Hepatocyte (in vitro differentiated cells): ENCODE measurements at regions not wholly inside any gene's neighbourhood (a gene's known extent, or its start where the extent isn't known, plus 50 kb on each side); places are given as distances from the start of the nearest gene placed in this dataset.

ENCODE experiments used
- DNase-seq: peaks from one replicate; pipeline ENCODE4 v3.0.0-alpha.2; 2016; ENCODE audit warnings: low spot score
- H2AFZ ChIP-seq: fragments of 200-600 bp; sonication (generic); 2 replicates; pipeline ENCODE4 v1.6.0; 2016; ENCODE audit warnings: antibody characterized with exemption, mild to moderate bottlenecking
- H3K27ac ChIP-seq: fragments of 200-600 bp; sonication (generic); 2 replicates; pipeline ENCODE4 v1.5.1; 2016; ENCODE audit warnings: mild to moderate bottlenecking
- H3K27me3 ChIP-seq: fragments of 200-600 bp; sonication (generic); 2 replicates; pipeline ENCODE4 v1.6.1; 2016
- H3K36me3 ChIP-seq: fragments of 200-600 bp; sonication (generic); replicated peaks from 2 replicates; pipeline ENCODE4 v1.5.1; 2016; ENCODE audit warnings: low read depth; ENCODE audit not compliant: insufficient read depth
- H3K4me1 ChIP-seq: fragments of 200-600 bp; sonication (generic); 2 replicates; pipeline ENCODE4 v1.5.1; 2016; ENCODE audit warnings: mild to moderate bottlenecking, moderate library complexity; ENCODE audit not compliant: insufficient read depth
- H3K4me2 ChIP-seq: fragments of 200-600 bp; sonication (generic); 2 replicates; pipeline ENCODE4 v1.6.0; 2016
- H3K4me3 ChIP-seq: fragments of 200-600 bp; sonication (generic); 2 replicates; pipeline ENCODE4 v1.5.1; 2016; ENCODE audit warnings: mild to moderate bottlenecking
- H3K79me2 ChIP-seq: fragments of 200-600 bp; sonication (generic); 2 replicates; pipeline ENCODE4 v1.6.0; 2017; ENCODE audit warnings: mild to moderate bottlenecking
- H3K9me2 ChIP-seq: fragments of 200-600 bp; sonication (generic); replicated peaks from 2 replicates; pipeline ENCODE4 v1.6.0; 2017; ENCODE audit warnings: mild to moderate bottlenecking; ENCODE audit not compliant: insufficient read depth
- H3K9me3 ChIP-seq: fragments of 200-600 bp; sonication (generic); 2 replicates; pipeline ENCODE4 v1.5.1; 2016; ENCODE audit warnings: low read depth, mild to moderate bottlenecking
- H4K20me1 ChIP-seq: fragments of 200-600 bp; sonication (generic); 2 replicates; pipeline ENCODE4 v1.6.0; 2016; ENCODE audit warnings: mild to moderate bottlenecking; ENCODE audit not compliant: insufficient read depth, poor library complexity, severe bottlenecking
- CTCF ChIP-seq: fragments of 200-600 bp; sonication (generic); IDR thresholded peaks from 2 replicates; pipeline ENCODE4 v1.5.1; 2016; ENCODE audit warnings: antibody characterized with exemption, mild to moderate bottlenecking; ENCODE audit not compliant: poor library complexity
- EZH2 ChIP-seq: fragments of 200-600 bp; sonication (generic); IDR thresholded peaks from 2 replicates; pipeline ENCODE4 v1.6.1; 2016; ENCODE audit warnings: antibody characterized with exemption, mild to moderate bottlenecking, borderline replicate concordance
- EZH2phosphoT487 ChIP-seq: fragments of 200-600 bp; sonication (generic); IDR thresholded peaks from one replicate; pipeline ENCODE4 v1.6.1; 2018; ENCODE audit warnings: antibody characterized with exemption, mild to moderate bottlenecking, low read depth, moderate library complexity; ENCODE audit not compliant: unreplicated experiment, severe bottlenecking
- WGBS: methylation state at CpG from one replicate; pipeline ENCODE4 v1.1.6; 2016; ENCODE audit warnings: low lambda C conversion rate; ENCODE audit errors: missing lambda C conversion rate; 5-methylcytosine and 5-hydroxymethylcytosine counted together

- H3K27ac ChIP-seq = no peak overlapping the region
- no peaks in the 10 kb centered on the region for H3K79me2 ChIP-seq
- no peak overlapping the region for H3K4me3 ChIP-seq
- no peaks in the 10 kb centered on the region for H3K9me2 ChIP-seq
- H4K20me1 ChIP-seq = no peaks in the 10 kb centered on the region
- H2AFZ ChIP-seq = no peak overlapping the region
- H3K4me2 ChIP-seq = no peak overlapping the region
- no peaks in the 10 kb centered on the region for H3K36me3 ChIP-seq
- no peaks in the 10 kb centered on the region for H3K27me3 ChIP-seq
- no peaks in the 10 kb centered on the region for H3K4me1 ChIP-seq
- no peaks in the 10 kb centered on the region for H3K9me3 ChIP-seq
- DNase-seq = peak; percentile 18
- TF ChIP-seq EZH2 (no peak), CTCF (no peak), EZH2phosphoT487 (no peak)
- WGBS = 70% methylated on average over 3 of the region's 3 CpGs
Measured at GRCh38 chr21:35677298-35677841, 383.0 kb downstream of the SETD4 start.

- Histone ChIP-seq H3K27ac (no peak overlapping the region), H3K4me2 (no peak overlapping the region), H4K20me1 (no peaks in the 10 kb centered on the region), H3K9me2 (no peaks in the 10 kb centered on the region), H3K9me3 (no peaks in the 10 kb centered on the region), H3K4me1 (no peaks in the 10 kb centered on the region), H2AFZ (no peak overlapping the region), H3K4me3 (no peak overlapping the region), H3K79me2 (no peaks in the 10 kb centered on the region), H3K36me3 (no peaks in the 10 kb centered on the region), H3K27me3 (no peaks in the 10 kb centered on the region)
- no peak for DNase-seq
- 82% methylated on average over 7 of the region's 7 CpGs for WGBS
- TF ChIP-seq CTCF = peak; percentile 12
- TF ChIP-seq EZH2 = no peak
Measured at GRCh38 chr21:35674895-35675470, 385.3 kb downstream of the SETD4 start.

GRCh38 chr21:35674091-35674671 is 386.1 kb downstream of the SETD4 start:
- Histone ChIP-seq H4K20me1 (no peaks in the 10 kb centered on the region), H3K79me2 (no peaks in the 10 kb centered on the region), H2AFZ (no peak overlapping the region), H3K36me3 (no peaks in the 10 kb centered on the region), H3K4me3 (no peak overlapping the region), H3K4me2 (no peak overlapping the region), H3K27ac (no peak overlapping the region), H3K27me3 (no peaks in the 10 kb centered on the region), H3K9me3 (no peaks in the 10 kb centered on the region), H3K4me1 (no peaks in the 10 kb centered on the region), H3K9me2 (no peaks in the 10 kb centered on the region)
- no peak for DNase-seq
- no peak for TF ChIP-seq EZH2phosphoT487
- no peak for TF ChIP-seq CTCF
- no peak for TF ChIP-seq EZH2
- WGBS = 88% methylated on average over 13 of the region's 13 CpGs
